HUDEP-2 (cell line): ENCODE measurements at regions not wholly inside any gene's neighbourhood (a gene's known extent, or its start where the extent isn't known, plus 50 kb on each side); places are given as distances from the start of the nearest gene placed in this dataset.

Experiments
- DNase-seq, 76 experiments: peaks; one replicate each; lab custom pipeline; 2025; ENCODE audit not compliant: unreplicated experiment in 76 of 76; lab: John Stamatoyannopoulos, UW

DNA sequence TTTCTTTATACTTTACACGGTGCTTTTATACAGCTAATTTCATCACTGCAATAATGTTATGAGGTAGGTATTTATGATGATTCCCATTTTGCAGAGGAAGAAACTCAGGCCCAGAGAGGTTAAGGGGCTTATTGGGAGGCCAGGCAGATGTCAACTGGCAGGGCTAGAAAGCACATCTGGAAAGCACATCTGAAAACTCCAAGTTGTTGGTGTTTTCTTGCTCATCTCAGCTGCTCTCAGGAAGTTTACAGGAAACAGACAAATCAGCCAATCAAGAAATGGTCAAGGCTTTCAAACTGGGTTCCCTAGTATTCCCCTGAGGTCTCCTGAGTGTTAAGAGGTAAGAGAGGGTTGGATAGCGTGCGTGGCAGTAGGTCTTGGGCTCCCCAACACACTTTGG lies 124.1 kb upstream of the MED13L start:
- DNase-seq, result no peak

DNA sequence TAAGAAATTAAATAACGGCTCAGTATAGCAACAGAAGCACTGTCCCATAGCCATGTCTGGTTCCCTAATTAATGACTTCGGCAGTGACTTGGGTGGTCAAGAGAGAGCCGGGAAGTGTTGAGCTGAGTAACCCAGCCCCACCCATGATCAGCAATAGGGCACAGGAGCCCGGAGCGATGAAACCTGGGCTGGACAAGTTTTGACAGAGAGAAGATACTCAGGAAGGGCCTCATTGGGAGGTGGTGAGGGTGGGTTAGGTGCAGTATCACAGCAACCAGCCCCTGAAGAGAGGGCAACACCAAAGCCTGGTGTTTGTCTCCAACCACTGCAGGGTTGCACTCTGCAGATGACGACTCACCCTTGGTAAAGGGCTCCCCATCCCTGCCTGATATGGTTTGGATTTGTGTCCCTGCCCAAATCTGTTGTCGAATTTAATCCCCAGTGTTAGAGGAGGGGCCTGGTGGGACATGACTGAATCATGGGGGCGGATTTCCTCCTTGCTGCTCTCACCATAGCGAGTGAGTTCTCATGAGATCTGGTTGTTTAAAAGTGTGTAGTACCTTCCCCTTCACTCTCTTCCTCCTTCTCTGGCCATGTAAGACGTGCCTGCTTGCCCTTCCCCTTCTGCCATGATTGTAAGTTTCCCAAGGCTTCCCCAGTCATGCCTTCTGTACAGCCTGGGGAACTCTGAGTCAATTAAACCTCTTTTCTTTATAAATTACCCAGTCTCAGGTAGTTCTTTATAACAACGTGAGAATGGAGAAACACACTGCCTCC lies 124.9 kb upstream of the MED13L start:
- DNase-seq, result no peak

GRCh38 chr12:116403546-116403945 lies 126.1 kb upstream of the MED13L start:
- no peak for DNase-seq

DNA sequence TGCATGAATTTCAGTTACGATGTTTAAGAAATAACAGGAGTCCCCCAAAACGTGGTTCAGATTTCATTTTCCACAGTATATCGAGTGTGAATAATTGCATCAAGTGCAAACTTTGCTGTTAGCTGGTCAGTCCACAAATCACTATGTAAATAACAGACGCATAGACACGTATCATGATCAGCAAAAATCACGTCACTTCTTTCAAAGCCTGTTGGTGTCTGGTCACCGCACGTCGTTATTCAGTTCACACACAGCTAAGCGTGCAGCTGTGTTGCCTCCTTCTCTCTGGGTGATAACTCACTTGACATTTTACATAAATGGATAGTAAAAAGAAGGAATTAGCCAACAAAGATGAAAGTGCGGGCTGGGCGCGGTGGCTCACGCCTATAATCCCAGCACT lies 126.8 kb upstream of the MED13L start:
- no peak for DNase-seq

- DNase-seq, result no peak
Measured at GRCh38 chr12:116404913-116405611, 127.6 kb upstream of the MED13L start.

GRCh38 chr12:116406529-116406928 lies 129.0 kb upstream of the MED13L start:
- DNase-seq, result no peak

DNA sequence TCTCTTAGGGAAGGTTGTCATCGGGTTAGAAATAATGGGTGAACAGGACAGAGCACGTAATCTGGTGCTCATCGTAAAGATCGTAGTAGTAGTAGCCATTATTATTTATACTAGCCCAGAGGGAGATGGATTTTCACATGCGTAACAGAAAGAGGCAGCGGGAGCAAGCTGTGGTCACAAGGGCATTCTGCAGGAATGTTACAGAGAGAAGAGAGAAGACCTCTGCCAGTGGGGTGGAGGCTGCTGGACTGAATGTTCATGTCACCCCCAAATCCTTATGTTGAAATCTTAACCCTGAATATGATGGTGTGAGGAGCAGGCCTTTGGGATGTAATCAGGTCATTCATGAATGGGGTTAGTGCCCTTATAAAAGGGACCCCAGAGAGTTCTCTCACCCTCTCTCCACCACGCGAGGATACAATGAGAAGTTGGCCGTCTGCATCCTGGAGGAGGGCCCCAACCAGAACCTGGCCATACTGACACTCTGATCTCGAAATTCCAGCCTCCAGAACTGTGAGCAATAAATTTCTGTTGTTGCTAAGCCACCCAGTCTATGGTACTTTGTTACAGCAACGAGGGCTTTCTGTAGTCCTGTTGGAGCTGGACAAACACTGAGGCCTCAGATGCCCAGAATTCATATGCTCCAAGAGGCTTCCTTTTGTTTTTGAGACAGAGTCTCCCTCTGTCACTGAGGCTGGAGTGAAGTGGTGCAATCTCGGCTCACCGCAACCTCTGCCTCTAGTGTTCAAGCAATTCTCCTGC lies 131.2 kb upstream of the MED13L start:
- no peak for DNase-seq

- no peak for DNase-seq
Measured at GRCh38 chr12:116411977-116412376, 134.5 kb upstream of the MED13L start.

GRCh38 chr12:116414891-116415290 lies 137.4 kb upstream of the MED13L start:
- DNase-seq, result no peak

- DNase-seq, result no peak
Measured at GRCh38 chr12:116415408-116416108, 138.1 kb upstream of the MED13L start.

DNA sequence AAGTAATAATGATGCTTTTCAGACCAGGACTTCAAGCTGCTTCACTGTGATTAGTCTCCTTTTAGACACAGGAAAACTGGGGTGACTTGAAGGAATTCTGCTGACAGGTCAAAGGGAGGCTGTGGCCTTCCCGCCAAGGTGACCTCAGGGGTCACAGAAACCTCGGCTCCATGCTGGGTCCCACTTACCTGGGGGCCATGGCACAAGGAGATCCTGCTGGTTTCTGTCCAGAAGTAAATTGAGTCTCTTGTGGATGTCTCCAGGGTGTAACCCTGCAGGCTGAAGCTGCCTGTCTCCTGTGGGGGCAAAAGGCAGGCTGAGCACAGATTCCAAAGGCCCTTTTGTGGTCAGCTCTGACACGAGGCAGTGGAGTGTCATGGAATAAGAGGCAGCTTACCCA lies 138.7 kb upstream of the MED13L start:
- DNase-seq, result no peak

DNA sequence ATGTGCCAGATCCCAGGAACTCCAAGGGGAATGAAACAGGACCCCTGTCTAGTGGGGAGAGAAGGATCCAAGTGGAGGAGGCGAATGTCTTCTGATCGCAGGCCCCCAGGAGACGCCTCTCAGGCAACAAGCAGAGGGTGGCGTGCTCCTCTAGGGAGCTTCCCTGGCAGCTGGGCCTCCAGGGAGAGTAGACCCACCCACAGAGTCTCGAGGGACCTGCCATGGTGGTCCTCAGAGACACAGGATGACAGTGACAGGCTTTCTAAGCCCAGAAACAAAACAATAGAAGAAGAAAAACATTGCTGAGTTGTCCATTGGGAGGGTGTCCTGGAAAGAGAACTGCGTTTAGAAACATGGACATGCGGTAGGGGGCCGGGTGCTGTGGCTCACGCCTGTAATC lies 140.6 kb upstream of the MAP1LC3B2 start:
- DNase-seq, result no peak

GRCh38 chr12:116420227-116420880 lies 138.8 kb upstream of the MAP1LC3B2 start:
- no peak for DNase-seq

GRCh38 chr12:116421785-116422538 lies 137.2 kb upstream of the MAP1LC3B2 start:
- DNase-seq, result no peak

- no peak for DNase-seq
Measured at GRCh38 chr12:116423094-116423493, 136.1 kb upstream of the MAP1LC3B2 start.

DNA sequence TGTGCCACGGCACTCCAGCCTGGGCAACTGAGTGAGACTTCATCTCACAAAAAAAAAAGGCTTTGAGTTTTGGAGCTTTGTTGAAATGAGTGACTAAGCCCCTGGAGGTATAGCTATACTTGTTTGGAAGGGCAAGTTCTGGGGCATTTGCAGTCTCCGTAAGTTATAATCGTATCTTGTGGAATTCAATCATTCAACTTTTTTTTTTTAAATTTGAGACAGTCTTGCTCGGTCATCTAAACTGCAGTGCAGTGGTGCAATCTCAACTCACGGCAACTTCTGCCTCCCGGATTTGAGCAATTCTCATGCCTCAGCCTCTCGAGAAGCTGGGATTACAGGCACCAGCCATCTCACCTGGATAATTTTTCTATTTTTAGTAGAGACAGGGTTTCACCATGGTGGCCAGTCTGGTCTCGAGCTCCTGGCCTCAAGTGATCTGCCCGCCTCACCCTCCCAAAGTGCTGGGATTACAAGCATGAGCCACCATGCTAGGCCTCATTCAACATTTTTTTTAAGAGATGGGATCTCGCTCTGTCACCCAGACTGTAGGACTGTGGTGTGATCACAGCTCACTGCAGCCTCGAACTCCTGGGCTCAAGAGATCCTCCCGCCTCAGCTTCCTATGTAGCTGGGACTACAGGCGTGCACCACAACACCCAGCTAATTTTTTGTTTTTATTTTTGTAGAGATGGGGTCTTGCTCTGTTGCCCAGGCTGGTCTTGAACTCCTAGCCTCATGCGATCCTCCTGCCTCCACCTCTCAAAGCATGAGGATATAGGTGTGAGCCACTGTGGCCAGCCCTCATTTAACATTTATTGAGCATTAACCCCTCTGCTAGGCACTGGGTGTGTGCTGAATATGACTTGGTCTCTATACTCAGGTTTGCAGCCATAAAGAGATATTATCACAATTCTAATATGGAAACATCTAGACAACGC lies 133.7 kb upstream of the MAP1LC3B2 start:
- no peak for DNase-seq

DNA sequence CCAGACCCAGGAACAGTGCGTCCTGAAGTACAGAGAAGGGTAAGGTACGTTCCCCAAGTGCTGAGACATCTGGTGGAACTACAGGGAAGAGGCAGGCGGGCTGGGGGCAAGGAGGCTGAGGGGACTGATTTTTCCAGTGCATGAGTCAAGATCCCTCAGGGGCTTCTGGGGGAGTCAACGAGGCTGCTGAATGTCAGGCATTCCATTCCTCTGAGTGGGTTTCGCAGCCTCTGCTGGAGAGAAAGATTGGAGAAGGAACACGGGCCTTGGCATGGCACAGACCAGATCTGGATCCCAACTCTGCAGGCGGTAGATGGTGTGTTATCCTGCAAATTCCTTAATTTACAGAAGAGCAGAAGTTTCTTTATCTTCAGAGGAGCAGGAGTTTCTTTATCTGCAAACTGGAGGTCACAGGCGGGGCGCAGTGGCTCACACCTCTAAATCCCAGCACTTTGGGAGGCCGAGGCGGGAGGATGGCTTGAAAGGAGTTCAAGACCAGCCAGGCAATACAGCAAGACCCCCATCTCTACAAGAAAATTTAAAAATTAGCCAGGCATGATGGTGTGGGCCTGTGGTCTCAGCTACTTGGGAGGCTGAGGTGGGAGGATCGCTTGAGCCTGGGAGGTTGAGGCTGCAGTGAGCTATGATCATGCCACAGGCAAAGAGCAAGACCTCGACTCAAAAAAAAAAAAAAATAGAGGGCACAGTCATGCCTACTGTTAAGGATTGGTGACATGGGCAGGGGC lies 132.6 kb upstream of the MAP1LC3B2 start:
- DNase-seq, result no peak
